H7 (cell line): ENCODE measurements at regions not wholly inside any gene's neighbourhood (a gene's known extent, or its start where the extent isn't known, plus 50 kb on each side); places are given as distances from the start of the nearest gene placed in this dataset.
"Not testable (repeated sequence)": the region's sequence is repeated elsewhere in the genome, so short reads cannot be mapped to it uniquely, and the experiment has no call there.

ENCODE experiments used
- DNase-seq: peaks from one replicate; pipeline ENCODE4 v3.0.0; 2012
- H3K27me3 ChIP-seq: 2 replicates; pipeline ENCODE4 v1.6.0; 2011; ENCODE audit warnings: mild to moderate bottlenecking, low read length; ENCODE audit not compliant: control insufficient read depth, insufficient read depth
- H3K36me3 ChIP-seq: replicated peaks from 2 replicates; pipeline ENCODE4 v1.5.1; 2011; ENCODE audit warnings: low read length; ENCODE audit not compliant: control insufficient read depth, insufficient read depth
- H3K4me3 ChIP-seq: 2 replicates; pipeline ENCODE4 v1.5.1; 2011; ENCODE audit warnings: low read depth, mild to moderate bottlenecking, control low read depth, low read length, moderate library complexity; ENCODE audit not compliant: insufficient read depth

DNA sequence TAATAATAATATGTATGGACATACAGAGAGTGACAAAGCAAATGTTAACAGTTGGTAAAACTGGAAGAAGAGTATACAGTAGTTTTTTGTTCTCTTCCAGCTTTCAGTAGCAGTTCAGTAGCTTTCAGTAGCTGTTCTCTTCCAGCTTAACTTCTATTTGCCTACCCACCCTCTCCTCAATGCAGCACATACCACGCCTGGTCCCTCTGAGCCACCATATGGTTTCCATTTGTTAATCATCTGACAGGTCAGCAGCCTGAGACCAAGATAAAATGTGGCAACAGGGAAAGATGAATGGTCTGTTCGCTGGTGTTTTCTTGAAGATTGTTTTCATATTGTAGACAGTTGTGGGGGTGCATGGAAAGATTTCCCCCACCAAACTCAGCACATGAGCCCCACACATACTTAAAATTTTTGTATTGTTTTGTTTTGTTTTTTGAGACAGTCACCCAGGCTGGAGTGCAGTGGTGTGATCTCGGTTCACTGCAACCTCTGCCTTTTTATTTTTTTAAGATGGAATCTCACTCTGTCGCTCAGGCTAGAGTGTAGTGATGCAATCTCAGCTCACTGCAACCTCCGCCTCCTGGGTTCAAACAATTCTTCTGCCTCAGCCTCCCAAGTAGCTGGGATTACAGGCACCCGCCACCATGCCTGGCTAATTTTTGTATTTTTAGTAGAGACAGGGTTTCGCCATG, 56.8 kb downstream of the ATP6V0E2 start:
- not testable (repeated sequence) for DNase-seq, H3K4me3 ChIP-seq, H3K27me3 ChIP-seq, H3K36me3 ChIP-seq

DNA sequence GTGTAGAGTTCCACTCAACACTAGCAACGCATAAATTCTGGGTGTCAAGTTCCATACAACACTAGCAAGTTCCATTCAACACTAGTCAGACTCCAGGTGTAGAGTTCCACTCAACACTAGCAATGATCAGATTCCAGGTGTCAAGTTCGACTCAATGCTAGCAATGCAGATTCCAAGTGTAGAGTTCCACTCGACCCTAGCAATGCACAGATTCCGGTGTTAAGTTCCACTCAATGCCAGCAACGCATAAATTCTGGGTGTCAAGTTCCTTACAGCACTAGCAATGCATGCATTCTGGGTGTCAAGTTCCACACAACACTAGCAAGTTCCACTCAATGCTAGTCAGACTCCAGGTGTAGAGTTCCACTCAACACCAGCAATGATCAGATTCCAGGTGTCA, 60.0 kb downstream of the ATP6V0E2 start:
- not testable (repeated sequence) for H3K4me3 ChIP-seq, DNase-seq, H3K36me3 ChIP-seq, H3K27me3 ChIP-seq

DNA sequence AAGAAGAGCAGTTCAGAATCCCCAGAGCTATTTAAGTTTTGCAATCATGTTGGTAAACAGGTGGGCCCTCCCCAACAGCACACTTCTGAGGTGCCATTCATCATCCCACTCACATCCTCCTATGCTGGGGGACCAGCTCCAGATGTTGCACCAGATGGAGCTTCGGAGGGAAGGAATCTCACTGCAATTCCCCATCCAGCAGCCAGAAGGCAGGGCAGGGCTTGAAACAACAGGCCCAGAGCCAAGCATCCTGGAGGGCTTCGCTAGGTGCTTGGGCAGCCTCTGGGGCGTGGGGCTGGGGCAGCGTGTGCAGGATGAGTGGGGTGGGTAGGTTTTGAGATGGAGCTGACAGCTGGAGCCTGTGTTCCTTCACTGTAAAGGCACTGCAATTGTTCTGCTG, 73.6 kb downstream of the ATP6V0E2 start:
- not testable (repeated sequence) for H3K27me3 ChIP-seq, H3K4me3 ChIP-seq, H3K36me3 ChIP-seq, DNase-seq

DNA sequence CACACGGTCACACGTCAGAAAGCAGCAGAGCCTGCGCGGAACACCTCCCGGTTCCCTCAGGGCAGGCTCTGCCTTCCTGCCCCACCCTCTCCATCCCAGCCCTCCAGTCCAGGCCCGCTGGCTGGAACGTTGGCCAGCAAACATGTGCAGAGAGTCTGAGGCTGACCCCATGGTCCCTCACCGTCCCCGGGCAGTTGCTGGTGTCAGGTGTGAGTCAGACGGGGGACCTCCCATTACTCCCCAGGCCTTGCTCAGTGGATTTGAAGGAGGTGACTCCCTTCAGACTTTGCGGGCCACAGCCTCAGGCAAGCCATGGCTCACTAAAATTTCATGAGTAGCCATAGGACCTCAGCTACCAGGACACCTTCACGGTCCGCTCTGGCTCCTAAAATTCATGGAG, 74.7 kb downstream of the ATP6V0E2 start:
- not testable (repeated sequence) for H3K27me3 ChIP-seq, DNase-seq, H3K36me3 ChIP-seq, H3K4me3 ChIP-seq

DNA sequence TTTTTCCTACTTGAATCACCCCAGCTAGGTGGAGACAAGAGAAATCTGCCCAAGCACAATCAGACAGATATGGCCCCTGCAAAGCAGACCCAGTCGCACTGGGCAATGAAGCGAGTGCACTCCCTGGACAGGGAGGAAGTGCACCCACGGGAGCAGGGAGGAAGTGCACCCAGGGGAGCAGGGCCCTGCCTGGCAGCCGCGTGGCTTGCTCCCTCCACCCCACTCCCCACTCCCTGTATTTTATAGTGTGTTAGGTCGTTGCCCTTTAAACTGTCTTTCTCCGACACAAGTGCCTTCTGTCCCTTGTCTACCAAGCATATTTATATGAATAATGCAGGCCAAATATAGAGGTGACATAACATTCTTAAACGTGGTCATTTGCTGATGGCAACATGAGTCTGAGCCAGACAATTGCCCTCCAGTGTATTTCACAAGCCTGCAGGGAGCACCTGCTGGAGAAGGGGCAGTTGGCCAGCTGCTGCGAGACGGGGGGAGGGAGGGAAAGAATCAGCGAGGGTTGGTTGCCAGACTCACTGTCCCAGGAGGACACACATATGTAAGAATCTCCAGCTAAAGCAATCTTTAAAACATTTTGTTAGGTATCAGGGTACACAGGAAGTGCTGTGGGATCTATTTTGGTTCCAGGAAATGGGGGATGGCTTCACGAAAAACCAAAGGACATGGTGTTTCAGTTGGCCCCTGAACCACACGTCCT, 76.3 kb downstream of the ATP6V0E2 start:
- not testable (repeated sequence) for H3K4me3 ChIP-seq, H3K27me3 ChIP-seq, H3K36me3 ChIP-seq, DNase-seq

DNA sequence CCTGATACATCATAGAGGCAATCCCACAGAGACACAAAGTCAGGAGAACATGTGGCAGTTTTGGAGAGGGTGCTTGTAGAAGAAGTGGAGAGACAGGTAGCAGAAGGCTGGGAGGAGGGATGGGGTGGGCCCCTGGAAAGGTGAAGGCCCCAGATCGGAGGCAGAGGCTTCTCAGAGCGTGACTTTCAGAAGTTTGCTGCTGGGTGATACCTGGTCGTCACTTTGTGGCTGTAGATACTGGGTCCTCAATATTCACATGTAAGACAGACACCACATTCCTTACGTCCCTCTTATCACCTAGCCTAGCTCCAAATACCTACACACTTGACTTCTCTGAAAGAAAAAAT, 76.8 kb downstream of the ATP6V0E2 start:
- H3K4me3 ChIP-seq, H3K27me3 ChIP-seq, DNase-seq, H3K36me3 ChIP-seq: not testable (repeated sequence)

DNA sequence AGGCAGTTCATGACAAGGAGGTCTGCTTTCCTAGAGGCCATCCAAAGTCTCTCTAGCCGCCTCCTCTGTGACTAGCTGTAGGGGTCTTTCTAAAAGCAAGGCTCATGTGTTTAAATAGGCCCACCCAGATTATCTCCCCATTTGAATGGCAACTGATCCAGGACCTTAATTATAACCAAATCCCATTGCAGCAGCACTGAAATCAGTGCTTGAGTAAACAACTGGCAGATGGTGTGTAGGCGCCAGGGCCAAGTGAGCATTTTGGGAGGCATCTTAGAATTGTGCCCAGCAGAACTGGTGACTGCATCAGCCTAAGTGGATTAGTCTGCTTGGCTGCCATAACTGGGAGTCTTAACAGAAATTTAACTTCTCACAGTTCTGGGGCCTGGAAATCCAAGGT, 77.8 kb downstream of the ATP6V0E2 start:
- not testable (repeated sequence) for H3K4me3 ChIP-seq, H3K27me3 ChIP-seq, DNase-seq, H3K36me3 ChIP-seq

DNA sequence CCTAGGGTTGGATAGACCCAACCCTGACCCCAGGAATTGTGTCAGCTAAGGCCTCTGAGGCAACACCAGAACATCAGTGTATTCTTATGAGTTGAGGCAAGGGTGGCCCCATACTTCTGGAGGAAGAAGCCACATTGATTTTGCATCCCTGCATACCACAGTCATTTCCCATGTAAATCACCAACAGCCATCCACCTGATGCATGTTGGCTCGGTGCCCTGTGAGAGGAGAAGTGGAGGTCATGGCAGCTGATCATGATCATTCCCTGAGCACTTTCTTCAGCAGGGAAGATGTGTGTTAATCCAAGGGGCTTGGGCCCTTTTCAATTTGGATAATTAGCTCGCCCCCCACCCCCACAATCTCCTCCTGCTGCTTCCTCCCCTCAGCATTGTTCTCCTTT, 85.1 kb downstream of the ATP6V0E2 start:
- DNase-seq, H3K4me3 ChIP-seq, H3K36me3 ChIP-seq, H3K27me3 ChIP-seq: not testable (repeated sequence)

DNA sequence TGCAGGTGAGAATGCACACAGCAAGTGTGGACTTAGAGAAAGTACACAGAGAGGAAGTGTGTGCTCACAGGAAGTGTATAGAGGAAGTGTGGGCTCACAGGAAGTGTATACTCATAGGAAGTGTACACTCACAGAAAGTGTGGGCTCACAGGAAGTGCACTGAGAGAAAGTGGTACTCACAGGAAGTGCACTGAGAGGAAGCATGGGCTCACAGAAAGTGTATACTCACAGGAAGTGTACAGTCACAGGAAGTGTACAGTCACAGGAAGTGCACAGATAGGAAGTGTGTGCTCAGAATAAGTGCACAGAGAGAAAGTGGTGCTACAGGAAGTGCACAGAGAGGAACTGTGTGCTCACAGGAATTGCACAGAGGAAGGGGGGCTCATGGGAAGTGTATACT, 87.1 kb downstream of the ATP6V0E2 start:
- H3K4me3 ChIP-seq, H3K36me3 ChIP-seq, DNase-seq, H3K27me3 ChIP-seq: not testable (repeated sequence)

DNA sequence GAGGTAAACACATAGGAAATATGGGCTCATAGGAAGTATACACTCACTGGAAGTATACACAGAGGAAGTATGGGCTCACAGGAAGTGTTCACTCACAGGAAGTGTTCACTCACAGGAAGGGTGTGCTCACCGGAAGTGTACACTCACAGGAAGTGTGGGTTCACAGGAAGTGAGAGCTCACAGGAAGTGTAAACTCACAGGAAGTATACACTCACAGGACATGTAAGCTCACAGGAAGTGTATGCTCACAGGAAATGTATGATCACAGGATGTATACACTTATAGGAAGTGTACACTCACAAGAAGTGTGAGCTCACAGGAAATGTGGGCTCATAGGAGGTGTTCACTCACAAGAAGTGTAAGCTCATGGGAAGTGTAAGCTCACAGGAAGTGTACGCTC, 88.1 kb downstream of the ATP6V0E2 start:
- DNase-seq, H3K36me3 ChIP-seq, H3K4me3 ChIP-seq: not testable (repeated sequence)

DNA sequence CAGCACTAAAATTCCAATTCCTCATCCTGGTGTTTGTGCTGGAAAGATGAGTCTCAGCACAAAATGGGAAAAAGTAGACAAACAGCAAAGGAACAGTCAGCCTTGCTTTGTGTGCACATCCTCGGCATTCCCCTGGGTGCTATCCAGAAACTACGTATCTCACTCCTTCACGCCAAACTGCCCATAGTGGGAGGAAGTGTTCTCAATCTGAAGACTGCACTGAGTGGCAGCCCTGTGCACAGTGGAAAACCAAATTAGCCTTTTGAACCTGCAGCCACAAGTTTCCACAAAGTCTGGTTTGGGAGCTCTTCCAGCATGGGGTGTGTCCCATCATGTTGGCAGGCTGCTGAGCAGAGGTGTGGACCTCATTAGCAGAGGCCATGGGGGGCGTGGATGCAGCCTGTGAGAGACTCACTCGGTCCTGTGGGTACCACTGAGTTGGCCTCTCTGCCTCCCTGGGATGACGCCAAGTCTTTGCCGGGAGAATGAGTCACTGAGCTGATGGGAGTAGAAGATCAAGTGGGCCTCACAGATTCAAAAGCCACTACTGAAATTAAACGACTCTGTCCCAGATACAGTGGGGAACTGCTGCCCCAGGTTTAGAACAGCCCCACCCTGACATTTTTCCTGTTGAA, 89.0 kb downstream of the ATP6V0E2 start:
- not testable (repeated sequence) for H3K4me3 ChIP-seq, H3K36me3 ChIP-seq, H3K27me3 ChIP-seq, DNase-seq

More for the DNA sequence above, 88.1 kb downstream of the ATP6V0E2 start:
- not testable (repeated sequence) for H3K27me3 ChIP-seq

DNA sequence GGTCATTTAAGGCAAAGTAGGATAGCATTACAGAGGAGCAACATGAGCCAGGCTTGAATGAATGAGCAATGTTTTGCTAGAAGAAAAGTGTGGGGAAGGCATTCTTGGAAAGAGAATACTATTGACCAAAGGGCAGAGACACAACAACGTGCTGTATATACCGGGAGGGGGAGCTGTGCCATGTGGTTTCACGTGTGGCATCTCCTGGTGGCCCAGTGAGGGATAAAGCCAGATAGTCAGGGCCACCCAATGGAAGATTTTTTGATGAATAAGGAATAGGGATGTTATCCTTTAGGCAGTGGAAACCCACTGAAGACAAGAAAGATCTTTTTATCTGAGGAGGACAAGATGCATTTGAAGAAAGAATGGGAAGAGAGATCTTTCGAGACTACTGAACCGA, 90.2 kb downstream of the ATP6V0E2 start:
- H3K4me3 ChIP-seq, DNase-seq, H3K27me3 ChIP-seq: not testable (repeated sequence)

DNA sequence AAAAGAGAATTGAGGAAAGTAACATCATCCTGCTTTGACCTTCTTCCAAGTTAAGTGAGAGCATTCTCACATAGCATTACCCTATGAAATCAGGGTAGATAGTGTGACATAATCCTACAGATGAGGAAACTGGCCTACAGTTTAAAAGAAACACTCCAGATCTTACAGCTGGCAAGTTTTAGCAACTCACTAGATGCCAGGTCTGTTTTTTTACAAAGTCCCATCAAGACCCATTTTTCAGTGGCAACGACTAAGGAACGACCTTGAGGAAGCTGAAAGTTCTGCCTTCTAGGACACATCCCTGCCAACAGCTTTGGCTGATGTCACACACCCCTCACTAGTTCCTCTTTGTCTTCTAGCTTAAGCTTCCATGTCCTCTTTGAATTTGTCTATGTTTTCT, 92.7 kb downstream of the ATP6V0E2 start:
- not testable (repeated sequence) for H3K36me3 ChIP-seq, DNase-seq, H3K27me3 ChIP-seq, H3K4me3 ChIP-seq

More for the DNA sequence above, 90.2 kb downstream of the ATP6V0E2 start:
- H3K36me3 ChIP-seq = not testable (repeated sequence)

DNA sequence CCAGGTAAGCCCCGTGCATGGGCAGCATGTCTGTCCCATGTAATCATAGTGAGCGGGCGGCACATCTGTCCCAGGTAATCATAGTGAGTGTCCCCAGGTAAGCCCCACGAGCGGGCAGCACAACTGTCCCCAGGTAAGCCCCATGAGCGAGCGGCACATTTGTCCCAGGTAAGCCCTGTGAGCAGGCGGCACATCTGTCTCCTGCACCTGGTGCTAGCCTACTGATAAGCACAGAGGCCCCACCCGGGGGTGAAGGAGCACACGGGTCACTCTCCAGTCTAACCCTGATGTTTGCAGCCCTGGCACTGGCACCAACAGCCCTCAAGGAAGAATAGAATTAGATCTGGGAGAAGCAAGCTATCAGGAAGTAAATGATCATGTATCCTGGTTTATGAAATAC, 99.2 kb downstream of the ATP6V0E2 start:
- H3K4me3 ChIP-seq, H3K36me3 ChIP-seq, DNase-seq, H3K27me3 ChIP-seq: not testable (repeated sequence)

DNA sequence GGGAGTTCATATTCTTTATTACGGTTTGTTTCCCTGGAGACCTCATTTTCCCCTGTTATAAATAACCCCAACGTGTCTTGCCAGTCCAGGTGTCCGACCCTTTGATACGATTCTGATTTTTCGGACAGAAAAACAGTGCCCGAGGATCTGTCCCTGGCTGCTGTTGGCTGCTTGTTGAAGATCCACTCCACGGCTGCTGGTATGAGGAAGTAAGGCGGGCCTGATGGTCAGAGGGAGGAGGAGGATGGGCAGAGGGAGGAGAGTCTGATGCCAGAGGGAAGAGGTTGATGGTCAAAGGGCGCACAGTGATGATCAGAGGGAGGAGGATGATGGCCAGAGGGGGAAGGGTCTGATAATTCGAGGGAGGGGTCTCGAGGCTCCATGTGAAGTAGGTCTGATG, 99.9 kb downstream of the ATP6V0E2 start:
- not testable (repeated sequence) for DNase-seq, H3K4me3 ChIP-seq, H3K36me3 ChIP-seq, H3K27me3 ChIP-seq
